IMR-90 (cell line): ENCODE measurements at regions not wholly inside any gene's neighbourhood (a gene's known extent, or its start where the extent isn't known, plus 50 kb on each side); places are given as distances from the start of the nearest gene placed in this dataset.

Experiments used
- ATAC-seq: fragments of 200-7000 bp; cut with Tn5 transposase; 2 replicates; pipeline ENCODE4 v1.9.1; 2020; ENCODE audit warnings: low read depth, mild to moderate bottlenecking, moderate library complexity
- BruUV-seq: library from RNA; stranded (reverse); fragments of 400-500 nt; replicated peaks from 2 replicates; lab custom pipeline; 2021; lab: Mats Ljungman, UMichigan
- CTCF ChIA-PET: fragments of 300-600 bp; formaldehyde crosslinking; extraction: SDS; loops from one replicate; lab custom pipeline; 2021; ENCODE audit warnings: antibody characterized with exemption; lab: Yijun Ruan, JAX
- POLR2A ChIA-PET: fragments of 300-600 bp; sonication (Branson Sonifier 250); formaldehyde crosslinking; loops from one replicate; lab custom pipeline; 2022; ENCODE audit warnings: antibody characterized with exemption; ENCODE audit not compliant: unreplicated experiment; lab: Charles Lee
- DNase-seq: peaks from one replicate; pipeline ENCODE4 v3.0.0; 2013
- H2AFZ ChIP-seq: replicated peaks from 2 replicates; pipeline ENCODE3; 2013; ENCODE audit warnings: low read length, mild to moderate bottlenecking; ENCODE audit not compliant: poor library complexity
- H2AK5ac ChIP-seq: 2 replicates; pipeline ENCODE4 v1.6.1; 2013; ENCODE audit warnings: low read depth, low read length, inconsistent platforms
- H2AK9ac ChIP-seq: replicated peaks from 2 replicates; pipeline ENCODE3; 2013; ENCODE audit warnings: mild to moderate bottlenecking, low read depth, low read length, moderate library complexity; ENCODE audit not compliant: poor library complexity
- H2BK120ac ChIP-seq: 2 replicates; pipeline ENCODE4 v1.6.1; 2013; ENCODE audit warnings: low read depth, low read length, inconsistent platforms
- H2BK15ac ChIP-seq: 3 replicates; pipeline ENCODE4 v1.6.1; 2013; ENCODE audit warnings: low read depth, low read length, inconsistent platforms
- H2BK20ac ChIP-seq: 2 replicates; pipeline ENCODE4 v1.6.1; 2013; ENCODE audit warnings: low read depth, mild to moderate bottlenecking, inconsistent platforms, low read length, moderate library complexity
- H2BK5ac ChIP-seq: 2 replicates; pipeline ENCODE4 v1.6.1; 2013; ENCODE audit warnings: mild to moderate bottlenecking, low read depth, low read length, inconsistent platforms; ENCODE audit not compliant: poor library complexity, severe bottlenecking
- H3K14ac ChIP-seq: replicated peaks from 2 replicates; pipeline ENCODE4 v1.6.1; 2013; ENCODE audit warnings: low read depth, low read length, inconsistent platforms
- H3K18ac ChIP-seq: 2 replicates; pipeline ENCODE4 v1.6.1; 2013; ENCODE audit warnings: low read depth, low read length, control low read depth
- H3K23ac ChIP-seq: 2 replicates; pipeline ENCODE4 v1.6.1; 2013; ENCODE audit warnings: low read depth, low read length, inconsistent platforms
- H3K27ac ChIP-seq: 2 replicates; pipeline ENCODE4 v1.5.1; 2013; ENCODE audit warnings: mild to moderate bottlenecking, control low read depth, low read length; ENCODE audit not compliant: insufficient read depth
- H3K27me3 ChIP-seq: 2 replicates; pipeline ENCODE4 v1.6.1; 2013; ENCODE audit warnings: low read length; ENCODE audit not compliant: control insufficient read depth, insufficient read depth
- H3K36me3 ChIP-seq: 2 replicates; pipeline ENCODE4 v1.6.1; 2013; ENCODE audit warnings: low read length, mixed read lengths; ENCODE audit not compliant: control insufficient read depth, insufficient read depth
- H3K4ac ChIP-seq: 2 replicates; pipeline ENCODE4 v1.6.1; 2013; ENCODE audit warnings: low read depth, low read length, inconsistent platforms
- H3K4me1 ChIP-seq: 2 replicates; pipeline ENCODE4 v1.6.1; 2013; ENCODE audit warnings: low read length, mixed read lengths; ENCODE audit not compliant: control insufficient read depth, insufficient read depth
- H3K4me2 ChIP-seq: 2 replicates; pipeline ENCODE4 v1.6.1; 2013; ENCODE audit warnings: low read depth, mild to moderate bottlenecking, control low read depth, low read length, moderate library complexity
- H3K4me3 ChIP-seq: 2 replicates; pipeline ENCODE4 v1.5.1; 2013; ENCODE audit warnings: low read depth, mild to moderate bottlenecking, control low read depth, low read length, moderate library complexity; ENCODE audit not compliant: insufficient read depth
- H3K56ac ChIP-seq: 2 replicates; pipeline ENCODE4 v1.6.1; 2013; ENCODE audit warnings: low read length, inconsistent platforms; ENCODE audit not compliant: insufficient read depth; ENCODE audit errors: extremely low read depth
- H3K79me1 ChIP-seq, 2 experiments: 2 replicates each; pipeline ENCODE4 v1.6.1; 2013; ENCODE audit warnings: low read length in 2 of 2, inconsistent platforms in 1 of 2, low read depth in 1 of 2
- H3K9ac ChIP-seq: 2 replicates; pipeline ENCODE4 v1.6.1; 2013; ENCODE audit warnings: low read depth, low read length, control low read depth
- H3K9me1 ChIP-seq: 2 replicates; pipeline ENCODE4 v1.6.1; 2013; ENCODE audit warnings: low read length, inconsistent platforms; ENCODE audit not compliant: insufficient read depth
- H3K9me3 ChIP-seq: 2 replicates; pipeline ENCODE4 v1.6.1; 2013; ENCODE audit warnings: low read length; ENCODE audit not compliant: control insufficient read depth, insufficient read depth
- H4K20me1 ChIP-seq: 2 replicates; pipeline ENCODE4 v1.6.1; 2013; ENCODE audit warnings: low read length, inconsistent platforms; ENCODE audit not compliant: insufficient read depth
- H4K5ac ChIP-seq: 2 replicates; pipeline ENCODE4 v1.6.1; 2013; ENCODE audit warnings: mild to moderate bottlenecking, low read depth, low read length, control low read depth
- H4K8ac ChIP-seq, 2 experiments: 2 replicates each; pipeline ENCODE4 v1.6.1; 2013; ENCODE audit warnings: low read depth in 2 of 2, low read length in 2 of 2, control low read depth in 1 of 2, inconsistent platforms in 1 of 2
- H4K91ac ChIP-seq: 2 replicates; pipeline ENCODE4 v1.6.1; 2013; ENCODE audit warnings: low read depth, low read length, inconsistent platforms; ENCODE audit not compliant: insufficient read depth
- CHD1 ChIP-seq: IDR thresholded peaks from 2 replicates; pipeline ENCODE4 v1.6.1; 2012; ENCODE audit warnings: low read depth, low read length, improper control_type of control experiment
- CTCF ChIP-seq: conservative IDR thresholded peaks from 2 replicates; pipeline ENCODE4 v1.5.1; 2012; ENCODE audit warnings: mild to moderate bottlenecking, low read depth, low read length, improper control_type of control experiment
- FOS ChIP-seq: fragments of 150-350 bp; IDR thresholded peaks from 2 replicates; pipeline ENCODE4 v1.6.1; 2016; ENCODE audit warnings: low read depth, low read length
- MAFK ChIP-seq: IDR thresholded peaks from 2 replicates; pipeline ENCODE4 v1.6.1; 2012; ENCODE audit warnings: low read depth, low read length, improper control_type of control experiment
- NFE2L2 ChIP-seq: fragments of 150-350 bp; IDR thresholded peaks from 2 replicates; pipeline ENCODE4 v1.6.1; 2016; ENCODE audit warnings: low read depth, mild to moderate bottlenecking, low read length
- SMC3 ChIP-seq: fragments of 150-350 bp; IDR thresholded peaks from 2 replicates; pipeline ENCODE4 v1.6.1; 2016; ENCODE audit warnings: low read depth, mild to moderate bottlenecking, antibody characterized with exemption, low read length, moderate library complexity
- WGBS, 2 experiments: methylation state at CpG; one replicate each; pipeline versions ENCODE4 v1.1.5 to v1.1.7; 2013; ENCODE audit warnings: missing lambda C conversion rate in 2 of 2; ENCODE audit not compliant: insufficient read length in 1 of 2; ENCODE audit errors: extremely low coverage in 2 of 2; 5-methylcytosine and 5-hydroxymethylcytosine counted together
- dilution Hi-C: fragments of 300-500 bp; cut with HindIII; formaldehyde crosslinking; loops from one replicate; pipeline ENCODE4 v1.14.3; 2018; ENCODE audit warnings: low sequenced_read_pairs; ENCODE audit not compliant: unreplicated experiment
- in situ Hi-C: fragments of 300-500 bp; cut with MboI; formaldehyde crosslinking; loops from 3 replicates; pipeline ENCODE4 v1.14.3; 2019; ENCODE audit warnings: low sequenced_read_pairs, inconsistent platforms, mixed read lengths
- intact Hi-C: fragments of 100-400 bp; cut with micrococcal nuclease; formaldehyde crosslinking; loops from 2 replicates; pipeline ENCODE4 v1.10.0; 2022

- POLR2A ChIA-PET, result no interaction called here
- no peak overlapping the region for H2AK9ac ChIP-seq
- no peak overlapping the region for H2BK5ac ChIP-seq
- in situ Hi-C loops (no loop called here), dilution Hi-C loops (no loop called here), intact Hi-C loops (no loop called here)
- H3K4me3 ChIP-seq, result no peak overlapping the region
- CTCF ChIA-PET, result no interaction called here
- TF ChIP-seq FOS (no peak), NFE2L2 (no peak), SMC3 (no peak), CTCF (no peak), CHD1 (no peak), MAFK (no peak)
- H3K56ac ChIP-seq, result no peak overlapping the region
- no peak overlapping the region for H3K4ac ChIP-seq
- no peak overlapping the region for H4K8ac ChIP-seq
- ATAC-seq, result no peak
- H3K4me1 ChIP-seq, result no peaks in the 10 kb centered on the region
- H3K9me3 ChIP-seq, result no peaks in the 10 kb centered on the region
- no peak overlapping the region for H2AK5ac ChIP-seq
- no TSS peak for BruUV-seq
- H3K18ac ChIP-seq, result no peak overlapping the region
- H3K36me3 ChIP-seq, result no peaks in the 10 kb centered on the region
- no peak overlapping the region for H3K23ac ChIP-seq
- no peaks in the 10 kb centered on the region for H4K20me1 ChIP-seq
- H2BK120ac ChIP-seq, result no peak overlapping the region
- WGBS, 2 experiments, result 24% methylated on average over 2 of the region's 9 CpGs; no CpG with 5 or more reads in 1 of the 2 experiments
- no peak overlapping the region for H2AFZ ChIP-seq
- no peaks in the 10 kb centered on the region for H3K9me1 ChIP-seq
- no peak overlapping the region for H2BK15ac ChIP-seq
- H3K14ac ChIP-seq, result no peak overlapping the region
- H4K5ac ChIP-seq, result no peak overlapping the region
- no peak overlapping the region for H4K91ac ChIP-seq
- DNase-seq, result no peak
- no peak overlapping the region for H2BK20ac ChIP-seq
- no peaks in the 10 kb centered on the region; the same call in 1 of the 2 replicates for H3K27me3 ChIP-seq
- H3K79me1 ChIP-seq, result no peaks in the 10 kb centered on the region
- no peak overlapping the region for H3K27ac ChIP-seq
- no peak overlapping the region for H3K4me2 ChIP-seq
- no peak overlapping the region for H3K9ac ChIP-seq
These were observed 632.9 kb upstream of the CADM1 start for GRCh38 chr11:116136987-116137674.
